Panc1 (cell line): ENCODE measurements at regions not wholly inside any gene's neighbourhood (a gene's known extent, or its start where the extent isn't known, plus 50 kb on each side); places are given as distances from the start of the nearest gene placed in this dataset.

Experiments used
- ATAC-seq: fragments of 200-7000 bp; cut with Tn5 transposase; 2 replicates; pipeline ENCODE4 v1.9.1; 2020; ENCODE audit warnings: mild to moderate bottlenecking, moderate library complexity
- BruUV-seq: library from RNA; stranded (reverse); fragments of 400-500 nt; replicated peaks from 2 replicates; lab custom pipeline; 2021; lab: Mats Ljungman, UMichigan
- CTCF ChIA-PET: fragments of 300-600 bp; sonication (Branson Sonifier 250); formaldehyde crosslinking; loops from one replicate; lab custom pipeline; 2022; ENCODE audit warnings: antibody characterized with exemption; lab: Charles Lee
- POLR2A ChIA-PET: fragments of 300-600 bp; sonication (Branson Sonifier 250); formaldehyde crosslinking; loops from one replicate; lab custom pipeline; 2022; ENCODE audit warnings: antibody characterized with exemption; lab: Charles Lee
- DNase-seq: peaks from one replicate; pipeline ENCODE4 v3.0.0-alpha.2; 2010; ENCODE audit warnings: low read depth, low spot score
- H3K27ac ChIP-seq: 2 replicates; pipeline ENCODE4 v1.5.1; 2011; ENCODE audit warnings: mild to moderate bottlenecking, low read length, inconsistent platforms
- H3K27me3 ChIP-seq: fragments of 200-500 bp; sonication (Bioruptor generic); 2 replicates; pipeline ENCODE4 v1.6.0; 2014; ENCODE audit warnings: low read length, inconsistent platforms; ENCODE audit not compliant: control insufficient read depth, insufficient read depth
- H3K36me3 ChIP-seq: fragments of 200-500 bp; sonication (Bioruptor generic); 2 replicates; pipeline ENCODE4 v1.5.1; 2014; ENCODE audit warnings: inconsistent platforms, mild to moderate bottlenecking, low read length, moderate library complexity; ENCODE audit not compliant: control insufficient read depth, insufficient read depth
- H3K4me1 ChIP-seq: 2 replicates; pipeline ENCODE4 v1.5.1; 2011; ENCODE audit warnings: inconsistent platforms, mild to moderate bottlenecking, low read length, moderate library complexity; ENCODE audit not compliant: control insufficient read depth, insufficient read depth
- H3K4me3 ChIP-seq, 2 experiments: 2 replicates each; pipeline ENCODE4 v1.5.1; 2011 to 2012; ENCODE audit warnings: low read depth in 2 of 2, low read length in 2 of 2, mild to moderate bottlenecking in 2 of 2, inconsistent platforms in 1 of 2, moderate library complexity in 1 of 2
- H3K9me3 ChIP-seq: fragments of 200-500 bp; sonication (Bioruptor generic); 2 replicates; pipeline ENCODE4 v1.5.1; 2014; ENCODE audit warnings: low read depth, mild to moderate bottlenecking, inconsistent platforms, low read length, moderate library complexity; ENCODE audit not compliant: control insufficient read depth, insufficient read depth
- POLR2AphosphoS5 ChIP-seq: IDR thresholded peaks from 2 replicates; pipeline ENCODE4 v1.6.1; 2012; ENCODE audit warnings: mild to moderate bottlenecking, low read depth, low read length, moderate library complexity
- SIN3A ChIP-seq: IDR thresholded peaks from 2 replicates; pipeline ENCODE4 v1.6.1; 2012; ENCODE audit warnings: low read depth, mild to moderate bottlenecking, low read length, moderate library complexity, borderline replicate concordance; ENCODE audit not compliant: insufficient read depth
- TCF7L2 ChIP-seq: IDR thresholded peaks from 2 replicates; pipeline ENCODE4 v1.6.1; 2011; ENCODE audit warnings: mild to moderate bottlenecking, low read depth, low read length, inconsistent platforms
- in situ Hi-C: cut with HindIII; loops from 2 replicates; pipeline ENCODE4 v1.10.0; 2016; ENCODE audit warnings: low sequenced_read_pairs, low pct_unique_long_range_greater_than_20kb
- intact Hi-C: fragments of 100-400 bp; cut with micrococcal nuclease; formaldehyde crosslinking; loops from one replicate; pipeline ENCODE4 v1.10.0; 2022; ENCODE audit not compliant: unreplicated experiment
- TF ChIP-seq, protein P1 (sequence below), 2 experiments: IDR thresholded peaks; 2 replicates each; pipeline ENCODE4 v1.6.1; 2011 to 2012; ENCODE audit warnings: low read depth in 2 of 2, control low read depth in 1 of 2, low read length in 1 of 2, mild to moderate bottlenecking in 1 of 2, moderate library complexity in 1 of 2; ENCODE audit not compliant: insufficient read depth in 1 of 2
- TF ChIP-seq, protein P2 (sequence below): fragments of 450-650 bp; IDR thresholded peaks from 2 replicates; pipeline ENCODE4 v1.5.1; 2017; ENCODE audit warnings: mild to moderate bottlenecking

DNA sequence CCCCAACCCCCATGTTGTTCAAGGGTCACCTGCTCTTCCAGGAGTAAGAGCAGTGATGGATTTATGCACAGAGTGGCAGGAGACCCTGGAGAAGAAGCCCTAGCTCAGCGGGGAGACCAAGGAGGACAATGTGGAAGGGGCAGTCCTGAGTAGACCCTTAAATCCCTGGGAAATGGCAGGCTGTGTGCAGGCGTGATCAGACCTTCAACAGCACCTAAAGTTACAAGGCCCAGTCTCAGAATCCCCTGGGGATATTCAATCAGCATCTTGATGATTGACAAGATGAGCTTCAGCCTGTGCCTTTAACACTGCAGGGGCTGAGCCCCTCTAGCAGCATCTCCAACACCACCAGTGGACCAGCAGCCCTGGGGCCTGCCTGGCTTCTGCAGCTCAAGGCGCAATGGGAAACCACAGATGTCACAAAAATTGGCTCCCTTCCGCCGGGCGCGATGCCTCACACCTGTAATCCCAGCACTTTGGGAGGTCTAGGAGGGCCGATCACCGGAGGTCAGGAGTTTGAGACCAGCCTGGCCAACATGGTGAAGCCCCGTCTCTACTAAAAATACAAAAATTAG lies 60.4 kb downstream of the IRF2BP2 start:
- Histone ChIP-seq H3K36me3 (no peaks in the 10 kb centered on the region), H3K4me3 (no peak overlapping the region), H3K4me1 (peaks cover 7% of the 10 kb centered on the region), H3K9me3 (no peaks in the 10 kb centered on the region), H3K27me3 (no peaks in the 10 kb centered on the region), H3K27ac (no peak overlapping the region)
- CTCF ChIA-PET = no interaction called here
- BruUV-seq = no TSS peak
- DNase-seq (no peak), ATAC-seq (no peak)
- TF ChIP-seq, protein P1, sequence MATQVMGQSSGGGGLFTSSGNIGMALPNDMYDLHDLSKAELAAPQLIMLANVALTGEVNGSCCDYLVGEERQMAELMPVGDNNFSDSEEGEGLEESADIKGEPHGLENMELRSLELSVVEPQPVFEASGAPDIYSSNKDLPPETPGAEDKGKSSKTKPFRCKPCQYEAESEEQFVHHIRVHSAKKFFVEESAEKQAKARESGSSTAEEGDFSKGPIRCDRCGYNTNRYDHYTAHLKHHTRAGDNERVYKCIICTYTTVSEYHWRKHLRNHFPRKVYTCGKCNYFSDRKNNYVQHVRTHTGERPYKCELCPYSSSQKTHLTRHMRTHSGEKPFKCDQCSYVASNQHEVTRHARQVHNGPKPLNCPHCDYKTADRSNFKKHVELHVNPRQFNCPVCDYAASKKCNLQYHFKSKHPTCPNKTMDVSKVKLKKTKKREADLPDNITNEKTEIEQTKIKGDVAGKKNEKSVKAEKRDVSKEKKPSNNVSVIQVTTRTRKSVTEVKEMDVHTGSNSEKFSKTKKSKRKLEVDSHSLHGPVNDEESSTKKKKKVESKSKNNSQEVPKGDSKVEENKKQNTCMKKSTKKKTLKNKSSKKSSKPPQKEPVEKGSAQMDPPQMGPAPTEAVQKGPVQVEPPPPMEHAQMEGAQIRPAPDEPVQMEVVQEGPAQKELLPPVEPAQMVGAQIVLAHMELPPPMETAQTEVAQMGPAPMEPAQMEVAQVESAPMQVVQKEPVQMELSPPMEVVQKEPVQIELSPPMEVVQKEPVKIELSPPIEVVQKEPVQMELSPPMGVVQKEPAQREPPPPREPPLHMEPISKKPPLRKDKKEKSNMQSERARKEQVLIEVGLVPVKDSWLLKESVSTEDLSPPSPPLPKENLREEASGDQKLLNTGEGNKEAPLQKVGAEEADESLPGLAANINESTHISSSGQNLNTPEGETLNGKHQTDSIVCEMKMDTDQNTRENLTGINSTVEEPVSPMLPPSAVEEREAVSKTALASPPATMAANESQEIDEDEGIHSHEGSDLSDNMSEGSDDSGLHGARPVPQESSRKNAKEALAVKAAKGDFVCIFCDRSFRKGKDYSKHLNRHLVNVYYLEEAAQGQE (IDR thresholded peaks at IDR 0.05; ENCODE audit: insufficient read depth in 1 of 2, low read depth in 2 of 2, low read length in 1 of 2) = no peak
- TF ChIP-seq TCF7L2 = no peak
- TF ChIP-seq, protein P2, sequence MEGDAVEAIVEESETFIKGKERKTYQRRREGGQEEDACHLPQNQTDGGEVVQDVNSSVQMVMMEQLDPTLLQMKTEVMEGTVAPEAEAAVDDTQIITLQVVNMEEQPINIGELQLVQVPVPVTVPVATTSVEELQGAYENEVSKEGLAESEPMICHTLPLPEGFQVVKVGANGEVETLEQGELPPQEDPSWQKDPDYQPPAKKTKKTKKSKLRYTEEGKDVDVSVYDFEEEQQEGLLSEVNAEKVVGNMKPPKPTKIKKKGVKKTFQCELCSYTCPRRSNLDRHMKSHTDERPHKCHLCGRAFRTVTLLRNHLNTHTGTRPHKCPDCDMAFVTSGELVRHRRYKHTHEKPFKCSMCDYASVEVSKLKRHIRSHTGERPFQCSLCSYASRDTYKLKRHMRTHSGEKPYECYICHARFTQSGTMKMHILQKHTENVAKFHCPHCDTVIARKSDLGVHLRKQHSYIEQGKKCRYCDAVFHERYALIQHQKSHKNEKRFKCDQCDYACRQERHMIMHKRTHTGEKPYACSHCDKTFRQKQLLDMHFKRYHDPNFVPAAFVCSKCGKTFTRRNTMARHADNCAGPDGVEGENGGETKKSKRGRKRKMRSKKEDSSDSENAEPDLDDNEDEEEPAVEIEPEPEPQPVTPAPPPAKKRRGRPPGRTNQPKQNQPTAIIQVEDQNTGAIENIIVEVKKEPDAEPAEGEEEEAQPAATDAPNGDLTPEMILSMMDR = no peak
- TF ChIP-seq POLR2AphosphoS5 = no peak
- no peak for TF ChIP-seq SIN3A
- POLR2A ChIA-PET = interaction anchor here (0.6 kb wide), 1 partner anchor 20 kb away, joined by 3 read pairs; no protein-coding TSS in a partner anchor
- intact Hi-C loops = no loop called here
- in situ Hi-C loops = no loop called here

DNA sequence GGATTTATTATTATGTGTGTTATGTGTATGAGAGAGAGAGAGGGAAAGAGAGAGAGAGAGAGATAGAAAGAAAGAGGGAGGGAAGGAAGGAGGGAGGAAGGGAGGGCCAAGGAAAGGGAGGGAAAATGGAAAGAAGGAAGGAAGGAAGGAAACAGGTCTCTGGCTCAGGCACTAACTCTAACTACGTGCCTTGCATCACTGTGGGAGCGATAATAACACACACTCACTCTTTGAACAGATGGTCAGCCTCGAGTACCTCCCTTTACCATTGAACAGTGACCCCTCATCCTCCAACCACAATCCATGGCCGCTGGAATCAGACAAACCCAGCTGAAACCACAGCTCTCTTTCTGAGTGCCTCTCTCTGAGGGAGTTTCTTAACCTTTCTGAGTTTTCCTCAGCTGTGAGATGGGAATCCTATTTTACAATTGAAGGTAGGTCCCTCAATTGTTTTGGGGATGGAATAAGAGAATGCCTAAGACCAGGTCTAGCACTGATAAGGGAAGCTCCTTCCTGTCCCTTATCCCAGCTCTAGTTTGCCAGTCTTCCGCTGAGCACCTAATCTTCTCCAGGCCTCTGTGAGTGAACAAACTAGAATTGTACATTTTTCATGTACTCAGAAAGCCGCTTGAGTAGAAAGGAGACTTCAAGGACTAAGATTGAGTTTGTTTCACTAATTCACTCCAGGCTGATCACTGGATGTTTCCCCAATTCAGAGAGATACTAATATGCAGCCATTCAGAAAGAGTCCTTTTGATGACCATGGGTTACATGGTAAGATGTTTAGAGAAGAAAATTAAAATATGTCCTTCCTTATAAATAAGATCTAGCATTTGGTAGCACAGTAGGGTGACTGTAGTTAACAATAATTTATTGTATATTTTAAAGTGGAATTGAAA lies 62.8 kb downstream of the IRF2BP2 start:
- POLR2A ChIA-PET = interaction anchor here (1.0 kb wide), 1 partner anchor 9 kb away, joined by 3 read pairs; no protein-coding TSS in a partner anchor
- no TSS peak for BruUV-seq
- peak overlapping the region; percentile 10; the same call in 1 of the 2 replicates for H3K27ac ChIP-seq
- DNase-seq (no peak), ATAC-seq (no peak)
- no peak overlapping the region for H3K4me3 ChIP-seq
- CTCF ChIA-PET = no interaction called here
- H3K4me1 ChIP-seq = peaks cover 11% of the 10 kb centered on the region
- intact Hi-C loops = no loop called here
- H3K9me3 ChIP-seq = no peaks in the 10 kb centered on the region
- TF ChIP-seq, protein P1 (IDR thresholded peaks at IDR 0.05; ENCODE audit: insufficient read depth in 1 of 2, low read depth in 2 of 2, low read length in 1 of 2) = no peak
- TF ChIP-seq TCF7L2 (no peak), POLR2AphosphoS5 (no peak)
- in situ Hi-C loops = no loop called here
- no peaks in the 10 kb centered on the region for H3K36me3 ChIP-seq
- H3K27me3 ChIP-seq = no peaks in the 10 kb centered on the region
